Vagina (tissue), 2 donors: ENCODE measurements at regions not wholly inside any gene's neighbourhood (a gene's known extent, or its start where the extent isn't known, plus 50 kb on each side); places are given as distances from the start of the nearest gene placed in this dataset.

ENCODE experiments used
- POLR2A ChIP-seq, 2 donors: fragments of 450-650 bp; IDR thresholded peaks; one replicate each; pipeline ENCODE4 v1.6.1; 2017; ENCODE audit warnings: antibody characterized with exemption in 2 of 2, mild to moderate bottlenecking in 2 of 2, moderate library complexity in 2 of 2
- POLR2AphosphoS5 ChIP-seq, 2 donors: sonication (generic); formaldehyde crosslinking; IDR thresholded peaks; one replicate each; pipeline ENCODE4 v1.9.0; 2017; ENCODE audit warnings: antibody characterized with exemption in 2 of 2, mild to moderate bottlenecking in 2 of 2, low read depth in 1 of 2; ENCODE audit not compliant: insufficient read depth in 1 of 2
- TF ChIP-seq, protein P1 (sequence below), 3 experiments: fragments of 450-650 bp in 2 of 3; fragments of 200-600 bp in 1 of 3; sonication (generic) in 1 of 3; IDR thresholded peaks; one replicate each; pipeline ENCODE4 v1.5.1; 2017 to 2019; ENCODE audit warnings: antibody characterized with exemption in 3 of 3, mild to moderate bottlenecking in 2 of 3, moderate library complexity in 2 of 3

DNA sequence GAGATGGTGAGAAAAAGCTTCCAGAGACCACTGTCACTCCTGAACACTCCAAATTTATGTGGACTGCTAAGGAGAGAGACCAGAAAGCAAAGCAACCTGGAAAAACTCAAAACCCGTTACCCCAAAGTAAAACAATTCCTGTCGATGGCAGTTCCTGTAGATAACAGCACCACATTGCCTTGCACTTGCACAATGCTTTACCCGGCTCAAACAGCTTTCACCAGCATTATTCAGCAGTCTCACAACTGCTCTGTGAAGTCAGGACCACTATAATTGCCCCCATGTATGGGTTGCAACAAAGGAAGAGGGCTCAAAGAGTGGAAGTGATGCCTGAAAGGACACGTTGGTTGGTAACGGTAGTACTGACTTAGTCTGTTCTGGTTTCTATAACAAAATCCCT lies 234.8 kb downstream of the BCOR start:
- no peak for TF ChIP-seq POLR2AphosphoS5 (IDR thresholded peaks at IDR 0.05; ENCODE audit: insufficient read depth in 1 of 2, low read depth in 1 of 2)
- TF ChIP-seq, protein P1, sequence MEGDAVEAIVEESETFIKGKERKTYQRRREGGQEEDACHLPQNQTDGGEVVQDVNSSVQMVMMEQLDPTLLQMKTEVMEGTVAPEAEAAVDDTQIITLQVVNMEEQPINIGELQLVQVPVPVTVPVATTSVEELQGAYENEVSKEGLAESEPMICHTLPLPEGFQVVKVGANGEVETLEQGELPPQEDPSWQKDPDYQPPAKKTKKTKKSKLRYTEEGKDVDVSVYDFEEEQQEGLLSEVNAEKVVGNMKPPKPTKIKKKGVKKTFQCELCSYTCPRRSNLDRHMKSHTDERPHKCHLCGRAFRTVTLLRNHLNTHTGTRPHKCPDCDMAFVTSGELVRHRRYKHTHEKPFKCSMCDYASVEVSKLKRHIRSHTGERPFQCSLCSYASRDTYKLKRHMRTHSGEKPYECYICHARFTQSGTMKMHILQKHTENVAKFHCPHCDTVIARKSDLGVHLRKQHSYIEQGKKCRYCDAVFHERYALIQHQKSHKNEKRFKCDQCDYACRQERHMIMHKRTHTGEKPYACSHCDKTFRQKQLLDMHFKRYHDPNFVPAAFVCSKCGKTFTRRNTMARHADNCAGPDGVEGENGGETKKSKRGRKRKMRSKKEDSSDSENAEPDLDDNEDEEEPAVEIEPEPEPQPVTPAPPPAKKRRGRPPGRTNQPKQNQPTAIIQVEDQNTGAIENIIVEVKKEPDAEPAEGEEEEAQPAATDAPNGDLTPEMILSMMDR (IDR thresholded peaks at IDR 0.05), result no peak
- TF ChIP-seq POLR2A (IDR thresholded peaks at IDR 0.05), result no peak
